Parathyroid adenoma (tissue), 2 donors: ENCODE measurements at regions not wholly inside any gene's neighbourhood (a gene's known extent, or its start where the extent isn't known, plus 50 kb on each side); places are given as distances from the start of the nearest gene placed in this dataset.
"Not testable (repeated sequence)": the region's sequence is repeated elsewhere in the genome, so short reads cannot be mapped to it uniquely, and the experiment has no call there.

Experiments
- H2AFZ ChIP-seq: fragments of 300-600 bp; sonication (generic); one replicate; pipeline ENCODE4 v1.7.0; 2017; ENCODE audit warnings: antibody characterized with exemption, mild to moderate bottlenecking
- H3K27ac ChIP-seq: fragments of 300-600 bp; sonication (generic); one replicate; pipeline ENCODE4 v1.7.0; 2017
- H3K27me3 ChIP-seq: fragments of 300-600 bp; sonication (generic); one replicate; pipeline ENCODE4 v1.7.0; 2017; ENCODE audit warnings: low read length; ENCODE audit not compliant: control insufficient read depth, insufficient read depth
- H3K36me3 ChIP-seq: fragments of 300-600 bp; sonication (generic); one replicate; pipeline ENCODE4 v1.7.0; 2017; ENCODE audit warnings: low read length; ENCODE audit not compliant: control insufficient read depth, insufficient read depth
- H3K4me1 ChIP-seq: fragments of 300-600 bp; sonication (generic); one replicate; pipeline ENCODE4 v1.7.0; 2017; ENCODE audit warnings: control low read depth
- H3K4me2 ChIP-seq: fragments of 300-600 bp; sonication (generic); one replicate; pipeline ENCODE4 v1.7.0; 2017; ENCODE audit warnings: low read length
- H3K4me3 ChIP-seq: fragments of 300-600 bp; sonication (generic); one replicate; pipeline ENCODE4 v1.7.0; 2017; ENCODE audit warnings: low read depth, low read length
- H3K79me2 ChIP-seq: fragments of 300-600 bp; sonication (generic); one replicate; pipeline ENCODE4 v1.7.0; 2017; ENCODE audit warnings: control low read depth
- H3K9ac ChIP-seq: fragments of 300-600 bp; sonication (generic); one replicate; pipeline ENCODE4 v1.7.0; 2017; ENCODE audit warnings: mild to moderate bottlenecking
- H3K9me3 ChIP-seq: fragments of 300-600 bp; sonication (generic); one replicate; pipeline ENCODE4 v1.7.0; 2017; ENCODE audit warnings: low read length; ENCODE audit not compliant: control insufficient read depth
- CTCF ChIP-seq: fragments of 300-600 bp; sonication (generic); IDR thresholded peaks from one replicate; pipeline ENCODE4 v1.7.0; 2017; ENCODE audit warnings: antibody characterized with exemption, mild to moderate bottlenecking
- donor health status: primary hyperparathyroidism.

DNA sequence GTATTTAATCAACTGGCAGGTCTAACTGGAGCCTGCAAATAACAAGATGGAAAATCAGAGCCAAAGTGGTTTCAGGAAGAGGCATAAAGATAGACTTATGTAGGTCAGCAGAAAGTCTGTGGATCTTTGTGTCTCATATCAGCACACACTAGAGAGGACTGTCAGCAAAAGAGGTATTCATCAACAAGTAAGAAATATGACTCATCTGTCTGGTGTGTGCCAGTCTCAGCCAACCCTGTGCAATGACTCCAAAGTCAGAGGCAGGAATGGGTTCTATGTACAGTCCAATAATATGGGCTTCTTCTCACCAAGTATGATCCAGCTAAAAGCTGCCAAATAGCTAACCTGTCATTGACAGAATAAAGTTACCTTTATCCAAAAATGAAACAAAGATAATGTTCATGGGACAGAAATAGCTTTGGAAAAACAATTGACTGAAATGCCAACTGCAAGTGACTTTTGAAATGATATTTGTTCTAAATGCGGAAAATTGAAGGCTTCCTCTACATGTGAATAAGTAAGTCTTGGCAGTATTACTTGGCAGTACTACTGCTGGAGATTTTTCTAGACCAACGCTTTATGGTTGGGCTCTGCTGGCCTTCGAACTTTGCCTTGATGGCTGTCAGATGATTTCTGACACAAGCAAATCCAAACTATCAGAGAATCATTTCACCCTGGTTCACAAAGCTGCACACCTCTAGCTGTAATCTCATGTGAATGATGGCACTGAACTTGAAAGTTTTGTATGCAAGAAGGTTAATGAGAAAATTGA is 272.3 kb upstream of the SEMA3C start:
- no peak for TF ChIP-seq CTCF
- no peak overlapping the region for H3K4me2 ChIP-seq
- no peak overlapping the region for H3K4me3 ChIP-seq
- H3K27ac ChIP-seq: no peak overlapping the region
- no peaks in the 10 kb centered on the region for H3K4me1 ChIP-seq
- H3K79me2 ChIP-seq: no peaks in the 10 kb centered on the region
- no peaks in the 10 kb centered on the region for H3K27me3 ChIP-seq
- H3K36me3 ChIP-seq: no peaks in the 10 kb centered on the region
- no peak overlapping the region for H2AFZ ChIP-seq
- H3K9me3 ChIP-seq: no peaks in the 10 kb centered on the region
- H3K9ac ChIP-seq: no peak overlapping the region

DNA sequence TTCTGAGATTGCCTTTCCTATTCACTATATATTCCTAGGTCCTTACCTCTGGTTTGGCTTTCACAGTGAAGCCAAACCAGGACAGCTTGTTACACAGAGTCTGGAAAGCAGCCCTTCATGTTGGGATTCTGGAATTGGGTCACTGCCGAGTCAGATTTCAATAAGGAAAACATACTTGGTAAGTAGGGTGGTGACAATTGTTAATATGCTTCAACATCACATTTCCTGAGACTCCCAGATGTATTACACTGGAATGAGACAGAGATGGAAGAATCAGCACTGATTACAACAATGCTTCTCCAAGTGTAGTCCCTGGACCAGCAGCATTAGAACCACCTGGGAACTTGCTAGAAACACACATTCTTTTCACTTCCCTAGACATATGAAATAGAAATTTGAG is 268.9 kb upstream of the SEMA3C start:
- TF ChIP-seq CTCF: no peak
- H3K4me1 ChIP-seq: no peaks in the 10 kb centered on the region

DNA sequence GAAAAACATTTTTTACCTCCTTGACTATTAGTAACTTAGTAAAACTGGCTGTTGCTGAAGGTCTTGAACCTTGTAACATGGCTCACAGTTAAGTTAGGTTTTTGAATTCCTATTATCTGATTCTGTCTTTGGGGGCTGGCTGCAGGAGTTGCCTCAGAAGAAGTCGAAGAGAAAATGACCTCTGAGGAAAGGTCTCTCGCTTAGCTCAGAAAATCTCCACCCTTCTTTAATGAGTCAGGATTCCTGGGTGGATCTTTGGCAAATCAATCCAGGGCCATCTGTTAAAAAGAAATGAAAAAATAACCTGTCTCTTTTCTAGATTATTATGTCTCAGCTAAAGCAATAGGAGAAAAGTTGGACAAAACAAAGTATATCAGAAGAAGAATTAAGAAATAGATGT is 267.8 kb upstream of the SEMA3C start:
- Histone ChIP-seq H3K4me1 (no peaks in the 10 kb centered on the region), H3K27me3 (no peaks in the 10 kb centered on the region), H3K4me3 (no peak overlapping the region), H3K9ac (no peak overlapping the region), H3K36me3 (no peaks in the 10 kb centered on the region), H3K4me2 (no peak overlapping the region), H3K27ac (no peak overlapping the region), H3K79me2 (no peaks in the 10 kb centered on the region), H2AFZ (no peak overlapping the region), H3K9me3 (no peaks in the 10 kb centered on the region)
- no peak for TF ChIP-seq CTCF

More for the DNA sequence above, 268.9 kb upstream of the SEMA3C start:
- no peaks in the 10 kb centered on the region for H3K79me2 ChIP-seq
- H3K4me2 ChIP-seq: no peak overlapping the region
- H2AFZ ChIP-seq: no peak overlapping the region
- H3K27ac ChIP-seq: no peak overlapping the region
- no peak overlapping the region for H3K9ac ChIP-seq
- H3K9me3 ChIP-seq: no peaks in the 10 kb centered on the region
- H3K36me3 ChIP-seq: no peaks in the 10 kb centered on the region
- no peak overlapping the region for H3K4me3 ChIP-seq
- H3K27me3 ChIP-seq: no peaks in the 10 kb centered on the region

DNA sequence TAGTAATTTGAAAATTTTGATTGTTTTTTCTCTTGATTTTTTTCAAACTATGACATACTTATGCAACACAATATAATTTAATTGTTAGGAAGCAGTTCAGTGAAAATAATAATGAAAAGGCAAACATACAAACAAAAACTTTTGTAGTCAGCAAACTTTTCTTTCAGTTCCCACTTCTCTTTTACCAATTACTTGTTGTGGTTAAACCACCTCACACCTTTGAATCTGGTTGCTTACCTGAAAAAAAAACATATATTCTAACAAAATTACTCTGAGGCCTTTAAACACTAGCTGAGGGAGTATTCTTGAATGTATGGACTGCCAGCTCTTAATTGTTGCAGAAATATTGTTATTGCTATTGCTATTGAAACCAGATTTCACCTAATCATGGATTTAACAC is 266.2 kb upstream of the SEMA3C start:
- H2AFZ ChIP-seq: no peak overlapping the region
- H3K4me3 ChIP-seq: no peak overlapping the region
- H3K36me3 ChIP-seq: no peaks in the 10 kb centered on the region
- H3K4me1 ChIP-seq: no peaks in the 10 kb centered on the region
- no peak overlapping the region for H3K9ac ChIP-seq
- no peaks in the 10 kb centered on the region for H3K9me3 ChIP-seq
- H3K4me2 ChIP-seq: no peak overlapping the region
- TF ChIP-seq CTCF: no peak
- H3K79me2 ChIP-seq: no peaks in the 10 kb centered on the region
- H3K27me3 ChIP-seq: no peaks in the 10 kb centered on the region
- no peak overlapping the region for H3K27ac ChIP-seq

- no peak overlapping the region for H2AFZ ChIP-seq
- H3K4me1 ChIP-seq: no peaks in the 10 kb centered on the region
- no peaks in the 10 kb centered on the region for H3K36me3 ChIP-seq
- H3K4me3 ChIP-seq: no peak overlapping the region
- no peaks in the 10 kb centered on the region for H3K27me3 ChIP-seq
- H3K4me2 ChIP-seq: no peak overlapping the region
- no peaks in the 10 kb centered on the region for H3K9me3 ChIP-seq
- no peak for TF ChIP-seq CTCF
- no peak overlapping the region for H3K27ac ChIP-seq
- no peaks in the 10 kb centered on the region for H3K79me2 ChIP-seq
- H3K9ac ChIP-seq: no peak overlapping the region
These were observed 264.5 kb upstream of the SEMA3C start for GRCh38 chr7:81183326-81183725.

GRCh38 chr7:81182056-81182455 is 263.2 kb upstream of the SEMA3C start:
- not testable (repeated sequence) for H2AFZ ChIP-seq, H3K36me3 ChIP-seq

More at GRCh38 chr7:81182056-81182455, 263.2 kb upstream of the SEMA3C start:
- not testable (repeated sequence) for H3K79me2 ChIP-seq, H3K27me3 ChIP-seq, H3K9me3 ChIP-seq, H3K9ac ChIP-seq, H3K4me1 ChIP-seq, H3K4me3 ChIP-seq, H3K4me2 ChIP-seq, H3K27ac ChIP-seq
